Activated naive CD4-positive, alpha-beta T cell treated with anti-CD3 and anti-CD28 coated beads, Interleukin-2, amount 50 U/mL, for 72 hours (primary cell): ENCODE measurements at regions not wholly inside any gene's neighbourhood (a gene's known extent, or its start where the extent isn't known, plus 50 kb on each side); places are given as distances from the start of the nearest gene placed in this dataset.

ENCODE experiments used
- ATAC-seq, 2 donors: fragments of 150-1000 bp; cut with Tn5 transposase; 2 replicates each; pipeline ENCODE4 v1.10.0; 2021; ENCODE audit warnings: mild to moderate bottlenecking in 2 of 2, moderate library complexity in 2 of 2
- DNase-seq, 2 donors: peaks; one replicate each; pipeline ENCODE4 v3.0.0; 2021 to 2022; ENCODE audit warnings: low spot score in 2 of 2
- H3K27ac Mint-ChIP-seq, 2 donors: one replicate each; pipeline ENCODE4 v1.8.0; 2022; ENCODE audit warnings: mild to moderate bottlenecking in 2 of 2, mixed read lengths in 2 of 2
- H3K36me3 Mint-ChIP-seq, 2 donors: one replicate each; pipeline ENCODE4 v1.8.0; 2022; ENCODE audit warnings: mixed read lengths in 2 of 2
- H3K9me3 Mint-ChIP-seq, 2 donors: one replicate each; pipeline ENCODE4 v1.8.0; 2022; ENCODE audit warnings: mixed read lengths in 2 of 2

DNA sequence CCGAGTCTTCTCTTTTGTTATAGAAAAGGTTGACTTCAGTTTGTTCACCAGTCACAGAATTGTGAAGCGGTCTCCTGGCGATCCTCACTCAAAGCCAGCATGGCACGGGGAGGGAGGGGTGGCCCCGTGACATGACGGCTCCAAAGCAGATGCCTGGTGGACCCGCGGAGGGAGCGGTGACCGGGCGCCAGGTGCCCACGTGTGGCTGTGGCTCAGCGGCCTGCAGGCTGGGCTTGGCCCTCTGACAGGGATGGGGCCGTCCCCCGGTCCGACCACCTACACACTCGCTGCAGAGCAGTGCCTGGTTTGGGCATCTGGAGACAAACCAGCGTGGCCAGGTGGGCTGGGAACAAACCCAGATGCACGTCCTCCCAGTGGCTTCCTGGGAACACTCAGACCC, 129.1 kb upstream of the SNTG2 start:
- DNase-seq = no peak
- H3K36me3 Mint-ChIP-seq = no peaks in the 10 kb centered on the region
- H3K27ac Mint-ChIP-seq = no peak overlapping the region
- ATAC-seq = no peak
- no peaks in the 10 kb centered on the region for H3K9me3 Mint-ChIP-seq

DNA sequence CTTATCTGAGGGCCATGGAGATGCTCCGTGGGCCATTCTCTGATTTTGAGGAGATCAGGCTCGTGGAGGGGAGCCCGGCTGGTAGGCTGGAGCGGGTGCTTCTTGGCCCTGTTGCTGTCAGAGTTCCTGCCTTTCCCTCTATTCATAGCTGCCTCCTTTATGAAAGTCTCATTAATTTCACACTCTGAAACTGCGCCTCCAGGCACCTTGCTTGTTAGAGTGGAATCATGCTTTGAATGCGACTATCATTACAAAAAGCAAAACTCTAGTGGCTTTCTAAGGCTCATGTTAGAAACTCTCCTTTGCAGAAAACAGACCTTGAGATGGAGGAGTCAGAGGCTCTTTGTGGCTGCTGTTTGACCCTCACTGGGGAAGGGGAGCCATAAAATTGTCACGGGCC, 131.0 kb upstream of the SNTG2 start:
- Mint-ChIP-seq H3K36me3 (no peaks in the 10 kb centered on the region), H3K27ac (no peak overlapping the region), H3K9me3 (no peaks in the 10 kb centered on the region)
- no peak for DNase-seq
- ATAC-seq = no peak

DNA sequence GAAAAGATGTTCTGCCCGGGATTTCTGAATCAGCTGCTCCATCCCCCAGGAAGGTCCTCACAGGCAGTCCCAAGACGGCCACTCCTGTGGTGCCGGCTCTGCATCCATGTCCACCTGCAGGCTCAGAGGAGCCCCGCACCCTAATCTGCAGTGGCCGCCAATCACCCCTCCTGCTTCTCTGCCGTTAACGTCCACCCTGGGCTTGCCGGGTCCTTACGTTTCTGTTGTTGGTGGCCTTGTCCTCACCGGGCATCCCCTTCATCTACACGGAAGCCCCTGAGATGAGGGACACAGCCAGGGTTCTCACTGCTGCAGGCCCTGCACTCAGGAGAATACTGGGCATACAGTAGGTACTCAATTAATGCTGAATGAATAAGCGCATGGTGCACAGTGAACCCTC, 131.5 kb upstream of the SNTG2 start:
- DNase-seq (no peak), ATAC-seq (no peak)
- no peaks in the 10 kb centered on the region for H3K9me3 Mint-ChIP-seq
- H3K36me3 Mint-ChIP-seq = no peaks in the 10 kb centered on the region
- H3K27ac Mint-ChIP-seq = no peak overlapping the region

DNA sequence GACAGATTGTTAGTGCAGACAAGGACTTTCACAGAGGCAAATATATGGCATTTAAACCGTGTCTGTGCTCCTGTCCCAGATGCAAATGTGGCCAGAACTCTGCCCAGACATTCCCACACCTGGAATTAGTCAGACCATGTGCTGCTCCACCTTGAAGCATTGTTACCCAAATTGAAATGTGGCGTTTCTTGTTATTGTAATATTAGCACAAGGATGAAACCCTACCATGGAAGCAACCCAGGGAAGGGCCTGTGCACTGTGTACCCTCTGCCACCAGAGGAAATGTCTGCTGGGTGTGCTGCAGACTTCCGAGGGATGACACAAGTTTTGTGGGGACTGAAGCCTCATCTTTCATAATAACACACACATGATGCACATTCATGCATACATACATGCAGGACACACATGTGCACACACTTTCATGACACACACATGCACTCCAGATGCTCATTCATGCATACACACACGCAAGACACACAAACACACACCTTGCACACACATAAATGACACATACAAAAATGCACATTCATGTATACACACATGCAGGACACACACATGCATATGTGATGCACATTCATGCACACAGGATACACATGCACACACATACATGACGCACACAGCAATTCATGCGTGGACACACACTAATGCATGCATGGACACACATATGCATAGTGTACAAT, 133.2 kb upstream of the SNTG2 start:
- no peak overlapping the region for H3K27ac Mint-ChIP-seq
- no peak for ATAC-seq
- no peaks in the 10 kb centered on the region for H3K9me3 Mint-ChIP-seq
- H3K36me3 Mint-ChIP-seq = no peaks in the 10 kb centered on the region
- DNase-seq = no peak

DNA sequence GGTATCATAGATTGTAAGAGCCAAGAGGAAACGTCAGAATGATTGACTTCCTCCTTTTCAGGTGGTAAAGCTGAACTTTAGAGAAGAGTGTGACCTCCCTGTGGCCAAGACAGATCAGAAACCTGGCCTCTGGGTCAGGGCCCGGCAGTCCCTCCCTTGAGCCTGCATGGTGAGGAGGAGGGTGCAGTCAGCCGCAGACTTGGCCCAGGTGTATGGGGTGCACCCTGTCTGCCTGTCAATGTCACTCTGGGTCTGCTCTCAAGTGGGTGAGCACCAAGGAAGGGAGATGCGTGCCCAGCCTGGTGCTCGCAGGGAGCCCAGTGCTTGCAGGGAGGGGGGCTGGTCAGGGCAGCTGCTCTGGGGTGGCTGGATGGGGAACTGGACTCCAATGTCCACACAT, 134.4 kb upstream of the SNTG2 start:
- DNase-seq = no peak

DNA sequence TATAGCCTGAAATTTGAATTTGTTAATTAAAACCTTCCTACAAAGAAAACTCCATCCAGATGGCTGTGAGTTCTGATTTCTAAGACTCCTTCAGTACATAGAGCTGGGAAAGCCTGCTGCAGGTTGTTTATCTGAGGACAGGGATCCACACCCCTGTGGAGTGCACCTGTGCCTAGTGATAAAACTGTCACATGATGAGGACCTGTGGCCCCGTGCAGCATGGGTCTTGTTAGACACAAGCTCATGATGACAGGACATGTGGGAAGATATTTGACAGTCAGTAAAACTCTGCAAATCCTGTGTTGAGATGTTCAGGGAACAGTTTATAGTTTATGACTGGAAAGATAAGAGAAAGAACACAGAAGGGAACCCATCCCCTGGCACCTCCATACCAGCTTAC, 133.2 kb upstream of the TMEM18 start:
- ATAC-seq (no peak), DNase-seq (no peak)
- Mint-ChIP-seq H3K36me3 (no peaks in the 10 kb centered on the region), H3K9me3 (no peaks in the 10 kb centered on the region), H3K27ac (no peak overlapping the region)

More for the DNA sequence above, 134.4 kb upstream of the SNTG2 start:
- ATAC-seq = no peak
- no peaks in the 10 kb centered on the region for H3K9me3 Mint-ChIP-seq
- H3K36me3 Mint-ChIP-seq = no peaks in the 10 kb centered on the region
- no peak overlapping the region for H3K27ac Mint-ChIP-seq

DNA sequence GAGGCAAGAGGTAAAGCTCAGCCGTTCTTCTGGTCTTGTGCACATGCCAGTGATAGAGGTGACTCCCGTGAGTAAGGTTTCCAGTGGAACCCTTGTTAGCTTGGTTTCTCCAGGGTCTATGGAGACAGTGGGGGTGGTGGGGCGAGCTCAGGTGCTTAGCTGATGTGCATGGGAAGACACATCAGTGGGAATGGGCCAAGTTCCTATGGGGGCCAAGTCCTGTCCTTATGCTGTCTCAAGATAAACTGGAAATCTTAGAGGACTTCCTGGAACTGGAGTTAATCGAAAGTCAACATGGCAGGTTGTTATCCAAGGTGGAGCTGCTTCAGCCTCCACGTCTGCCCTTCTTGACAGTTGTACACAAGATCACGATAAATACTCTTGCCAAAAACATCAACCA, 130.1 kb upstream of the TMEM18 start:
- no peak for DNase-seq
- ATAC-seq = no peak
- no peak overlapping the region for H3K27ac Mint-ChIP-seq
- H3K9me3 Mint-ChIP-seq = no peaks in the 10 kb centered on the region
- no peaks in the 10 kb centered on the region for H3K36me3 Mint-ChIP-seq

DNA sequence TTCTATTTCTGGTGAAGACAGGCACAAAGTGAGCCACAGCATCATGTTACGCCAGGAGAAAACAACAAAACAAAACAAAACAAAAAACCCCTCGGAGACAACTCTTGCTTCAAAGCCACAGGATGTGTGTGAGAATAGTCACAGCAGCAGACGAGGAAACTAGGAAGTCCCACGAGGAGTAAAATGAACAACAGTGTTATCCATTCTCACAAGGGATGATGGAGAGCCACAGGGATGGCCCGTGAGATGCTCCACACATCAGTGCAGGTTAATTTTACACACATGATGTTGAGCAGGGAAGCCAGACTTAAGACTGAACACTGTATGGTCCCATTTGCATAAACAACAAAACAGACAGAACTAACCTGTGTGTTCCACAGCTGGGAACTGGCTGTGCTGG, 128.5 kb upstream of the TMEM18 start:
- Mint-ChIP-seq H3K36me3 (no peaks in the 10 kb centered on the region), H3K27ac (no peak overlapping the region), H3K9me3 (no peaks in the 10 kb centered on the region)
- ATAC-seq (no peak), DNase-seq (no peak)

DNA sequence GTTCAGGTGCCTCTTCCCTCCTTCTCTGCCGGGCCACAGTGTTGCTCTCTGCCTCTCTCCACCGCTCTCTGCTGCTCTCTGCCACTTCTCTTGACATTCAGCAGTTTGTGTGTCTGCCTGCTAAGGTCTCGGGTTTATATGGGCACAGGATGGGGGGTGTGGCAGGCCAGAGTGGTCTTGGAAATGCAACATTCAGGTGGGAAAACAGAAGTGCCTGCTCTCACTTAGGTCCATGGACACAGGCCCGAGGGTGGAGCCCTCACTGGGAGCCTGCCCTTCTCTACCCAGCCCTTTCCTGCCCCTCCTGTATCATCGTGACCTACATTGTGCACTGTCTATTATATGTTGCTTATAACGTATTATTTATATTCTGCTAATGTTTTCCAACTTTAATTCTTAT, 120.8 kb upstream of the TMEM18 start:
- Mint-ChIP-seq H3K36me3 (no peaks in the 10 kb centered on the region), H3K9me3 (no peaks in the 10 kb centered on the region), H3K27ac (no peak overlapping the region)
- ATAC-seq = no peak
- DNase-seq = no peak

DNA sequence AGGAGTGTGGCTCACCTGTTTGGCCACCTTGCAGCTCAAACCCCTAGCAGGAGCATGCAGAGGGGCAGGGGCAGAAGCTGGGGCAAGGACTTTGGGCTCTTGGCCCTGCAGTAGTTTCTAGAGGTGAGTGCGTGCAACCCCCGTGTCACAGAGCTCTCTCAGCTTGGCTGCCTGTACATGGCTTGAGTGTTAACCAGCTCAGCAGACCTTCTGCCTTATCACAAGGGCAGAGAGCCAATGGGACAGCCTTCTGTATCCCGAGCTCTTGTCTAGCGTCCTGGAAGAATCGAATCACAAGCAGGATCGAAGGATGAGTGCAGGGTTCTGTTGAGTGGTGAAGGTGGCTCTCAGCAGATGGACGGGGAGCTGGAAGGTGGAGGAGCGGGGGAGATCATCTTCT, 120.3 kb upstream of the TMEM18 start:
- ATAC-seq = no peak
- Mint-ChIP-seq H3K36me3 (no peaks in the 10 kb centered on the region), H3K27ac (no peak overlapping the region), H3K9me3 (no peaks in the 10 kb centered on the region)
- no peak for DNase-seq

DNA sequence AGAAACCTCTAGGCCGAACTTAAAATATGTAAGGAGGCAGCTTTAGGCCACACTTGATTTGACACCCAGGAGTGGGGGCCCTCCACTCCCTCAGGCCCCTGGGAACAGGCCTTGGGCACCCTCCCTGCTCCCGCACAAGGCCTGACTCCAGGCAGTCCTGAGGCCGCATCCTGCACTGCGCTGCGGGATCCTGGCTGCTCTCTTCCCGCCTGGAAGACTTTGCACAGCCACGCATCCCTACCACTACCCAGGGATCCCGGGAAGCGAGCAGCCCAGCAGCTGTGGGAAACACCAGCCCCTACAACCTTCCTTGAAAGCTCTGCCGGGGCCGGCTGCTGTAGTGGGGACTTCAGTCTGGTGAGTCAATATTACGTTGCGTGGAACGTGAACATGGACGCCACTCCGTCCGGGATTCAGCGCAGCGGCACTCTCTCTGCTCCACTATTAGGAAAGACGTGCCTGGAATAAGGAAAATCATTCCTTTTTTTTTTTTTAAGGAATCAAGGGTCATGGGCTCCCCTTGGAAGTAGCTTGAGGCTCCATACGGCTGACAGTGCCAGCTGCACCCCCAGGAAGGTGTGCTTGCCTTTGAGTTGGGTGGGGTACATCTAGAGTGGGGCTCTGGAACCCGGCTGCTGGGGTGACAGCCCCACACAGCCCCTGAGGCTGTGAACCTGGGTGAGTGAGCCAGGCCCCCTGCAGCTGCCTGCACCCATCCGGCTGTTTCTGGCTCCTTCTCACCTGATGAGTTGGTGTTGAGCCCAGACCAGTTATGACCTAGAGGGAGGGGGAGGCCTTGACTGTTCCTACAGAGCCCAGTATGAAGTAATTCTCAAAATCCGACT, 119.2 kb upstream of the TMEM18 start:
- no peak for ATAC-seq
- Mint-ChIP-seq H3K9me3 (peaks cover 0 to 4% of the 10 kb centered on the region in 2 donors), H3K27ac (no peak overlapping the region), H3K36me3 (peaks cover 0 to 5% of the 10 kb centered on the region in 2 donors)
- no peak for DNase-seq

DNA sequence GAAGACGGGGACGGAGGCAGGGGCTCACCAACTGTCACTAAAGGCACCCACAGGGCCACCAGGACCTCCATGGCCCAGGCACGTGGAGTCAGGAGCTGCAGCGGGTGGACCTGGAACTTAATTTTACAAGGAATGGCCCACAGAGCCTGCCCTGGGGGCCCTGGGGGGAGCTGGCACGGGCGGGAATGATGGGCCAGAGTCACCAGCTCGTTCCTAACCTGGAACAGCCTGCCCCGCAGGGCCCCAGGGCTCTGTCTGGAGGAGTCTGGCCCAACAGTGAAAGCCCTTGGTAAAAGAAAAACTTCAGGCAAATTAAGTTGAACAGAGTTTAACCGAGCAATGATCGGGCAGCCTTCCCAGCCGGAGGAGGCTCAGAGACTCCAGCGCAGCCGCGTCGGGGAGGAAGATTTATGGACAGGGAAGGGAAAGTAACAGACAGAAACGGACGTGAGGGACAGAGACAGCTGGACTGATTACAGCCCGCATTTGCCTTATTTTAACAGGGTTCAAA, 118.4 kb upstream of the TMEM18 start:
- Mint-ChIP-seq H3K27ac (no peak overlapping the region), H3K36me3 (peaks cover 0 to 5% of the 10 kb centered on the region in 2 donors)

DNA sequence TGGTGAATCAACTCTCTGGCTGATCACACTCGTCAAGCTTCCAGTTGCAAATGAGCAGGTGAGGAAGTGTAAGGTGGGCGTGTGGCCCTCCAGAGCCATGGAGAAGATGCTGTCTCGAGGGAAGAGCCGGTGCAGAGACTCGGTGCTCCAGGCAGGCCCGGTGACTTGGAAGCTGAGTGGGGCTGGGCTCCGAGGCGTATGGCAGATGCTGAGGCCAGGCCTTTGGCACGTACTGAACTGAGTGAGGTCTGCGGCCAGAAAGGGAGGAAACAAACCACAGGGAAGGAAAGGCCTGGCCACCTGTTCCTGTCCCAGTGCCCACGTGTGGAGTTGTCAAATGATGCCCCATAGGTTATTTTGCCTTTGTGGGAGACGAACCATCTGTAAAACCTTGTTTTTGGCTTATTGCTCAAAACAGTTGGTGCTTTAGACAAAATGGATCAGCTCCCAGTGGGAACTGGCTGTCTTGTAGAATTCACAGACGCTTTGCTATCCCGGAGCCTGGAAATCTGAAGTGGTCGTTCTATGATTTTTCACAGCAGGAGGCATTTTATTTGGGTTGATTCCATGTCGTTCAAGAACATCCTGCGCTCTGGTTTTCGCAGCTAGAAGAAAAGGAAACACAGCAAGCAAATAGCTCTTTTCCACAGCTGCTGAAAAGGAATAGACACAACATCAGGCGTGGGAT, 117.5 kb upstream of the TMEM18 start:
- H3K9me3 Mint-ChIP-seq = peaks cover 0 to 4% of the 10 kb centered on the region in 2 donors
- DNase-seq (no peak), ATAC-seq (no peak)
- no peak overlapping the region for H3K27ac Mint-ChIP-seq
- peaks cover 0 to 5% of the 10 kb centered on the region in 2 donors for H3K36me3 Mint-ChIP-seq

More for the DNA sequence above, 118.4 kb upstream of the TMEM18 start:
- peaks cover 0 to 4% of the 10 kb centered on the region in 2 donors for H3K9me3 Mint-ChIP-seq
- ATAC-seq (no peak), DNase-seq (no peak)

DNA sequence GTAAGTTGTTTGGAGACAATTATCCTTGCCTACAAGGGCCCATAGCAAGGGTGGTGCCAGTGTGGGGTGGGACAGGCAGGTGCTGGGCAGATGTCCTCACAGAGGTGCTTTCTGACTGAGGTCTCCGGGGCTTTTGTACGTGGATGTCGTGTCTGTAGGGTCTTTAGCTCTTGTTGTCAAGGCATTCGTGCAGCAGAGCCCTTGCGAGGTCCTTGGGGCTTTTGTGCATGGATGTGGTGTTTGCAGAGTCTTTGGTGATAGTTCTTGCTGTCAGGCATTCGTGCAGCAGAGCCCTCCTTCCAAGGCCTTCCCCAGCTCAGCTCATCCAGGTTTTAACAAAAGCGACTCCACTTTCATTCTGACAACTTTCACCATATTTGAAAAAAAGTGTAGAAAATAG, 116.0 kb upstream of the TMEM18 start:
- no peak overlapping the region for H3K27ac Mint-ChIP-seq
- H3K36me3 Mint-ChIP-seq = peaks cover 0 to 9% of the 10 kb centered on the region in 2 donors
- DNase-seq (no peak), ATAC-seq (no peak)
- H3K9me3 Mint-ChIP-seq = peaks cover 0 to 7% of the 10 kb centered on the region in 2 donors

DNA sequence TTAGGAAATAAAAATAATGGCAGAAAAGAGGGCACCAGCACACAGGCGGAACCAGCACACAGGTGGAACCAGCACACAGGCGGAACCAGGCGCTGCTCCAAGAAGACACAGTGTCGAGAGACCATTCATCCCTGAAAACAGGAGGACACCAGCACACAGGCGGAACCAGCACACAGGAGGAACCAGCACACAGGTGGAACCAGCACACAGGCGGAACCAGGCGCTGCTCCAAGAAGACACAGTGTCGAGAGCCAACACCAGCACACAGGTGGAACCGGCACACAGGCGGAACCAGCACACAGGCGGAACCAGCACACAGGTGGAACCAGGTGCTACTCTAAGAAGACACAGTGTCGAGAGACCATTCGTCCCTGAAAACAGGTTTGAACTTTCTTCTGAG, 115.5 kb upstream of the TMEM18 start:
- Mint-ChIP-seq H3K27ac (no peak overlapping the region), H3K36me3 (peaks cover 0 to 9% of the 10 kb centered on the region in 2 donors), H3K9me3 (peaks cover 0 to 7% of the 10 kb centered on the region in 2 donors)
- no peak for DNase-seq
- no peak for ATAC-seq

DNA sequence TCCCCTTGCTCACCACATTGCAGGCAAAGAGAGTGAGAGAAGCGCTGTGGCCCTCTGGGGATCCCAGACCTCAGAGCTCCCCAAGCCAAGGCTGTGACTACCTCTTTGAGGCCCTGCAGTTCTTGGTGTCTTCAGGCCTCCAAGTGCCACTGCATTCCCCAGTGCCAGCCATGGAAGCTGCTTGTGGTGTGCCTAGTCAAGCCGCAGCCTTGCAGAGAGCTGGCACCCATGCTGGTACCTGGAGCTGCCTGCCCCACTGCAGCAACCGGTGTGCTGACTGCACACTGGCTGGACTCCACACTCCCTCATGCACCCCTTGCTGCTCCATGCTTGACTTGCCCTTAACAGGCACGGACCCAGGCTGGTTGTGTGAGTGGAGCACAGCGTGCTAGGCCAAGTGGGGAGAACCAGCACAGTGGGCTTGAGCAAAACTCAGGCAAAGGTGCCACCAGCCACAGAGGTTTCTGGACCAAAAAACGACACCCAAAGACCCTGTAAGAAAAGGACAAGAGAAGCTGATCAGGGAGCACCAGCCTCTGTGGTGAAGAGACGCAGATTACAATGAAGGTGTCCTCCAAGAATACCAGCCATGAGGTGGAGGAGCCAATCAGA, 113.5 kb upstream of the TMEM18 start:
- DNase-seq = no peak
- H3K36me3 Mint-ChIP-seq = peaks cover 0 to 9% of the 10 kb centered on the region in 2 donors
- no peak overlapping the region for H3K27ac Mint-ChIP-seq
- no peak for ATAC-seq
- peaks cover 0 to 7% of the 10 kb centered on the region in 2 donors for H3K9me3 Mint-ChIP-seq

DNA sequence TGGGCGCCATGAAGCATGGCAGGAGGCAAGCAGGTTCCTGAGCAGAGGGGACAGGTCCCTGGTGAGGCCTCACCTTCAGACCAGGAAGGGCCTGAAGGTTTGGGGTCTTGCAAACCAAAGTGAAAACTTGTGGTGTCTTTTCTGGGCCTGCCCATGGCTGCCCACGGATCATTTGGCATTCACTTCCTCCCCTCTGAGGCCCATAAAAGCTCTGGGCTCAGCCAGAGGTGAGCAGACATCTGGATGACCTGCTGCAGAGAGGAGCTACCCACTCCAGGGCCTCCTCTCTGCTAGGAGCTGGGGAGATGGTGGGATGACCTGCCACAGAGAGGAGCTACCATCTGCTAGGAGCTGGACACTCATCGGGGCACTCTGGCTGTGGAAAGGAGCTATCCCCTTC, 112.9 kb upstream of the TMEM18 start:
- DNase-seq (no peak), ATAC-seq (no peak)
- no peak overlapping the region for H3K27ac Mint-ChIP-seq
- H3K36me3 Mint-ChIP-seq = peaks cover 0 to 9% of the 10 kb centered on the region in 2 donors
- peaks cover 0 to 7% of the 10 kb centered on the region in 2 donors for H3K9me3 Mint-ChIP-seq
